ENCODE measurements at regions not wholly inside any gene's neighbourhood (a gene's known extent, or its start where the extent isn't known, plus 50 kb on each side); places are given as distances from the start of the nearest gene placed in this dataset.

GRCh38 chr2:172358691-172359556 lies 68.5 kb upstream of the ITGA6 start:
- no peaks in the 10 kb centered on the region for H3K36me3 ChIP-seq (ENCODE audit: insufficient read depth, low read length)
- no peaks in the 10 kb centered on the region for H3K79me2 ChIP-seq (ENCODE audit: control insufficient read depth, insufficient read depth, low read length, unreplicated experiment)
- H3K27ac ChIP-seq (ENCODE audit: low read depth, low read length): no peak overlapping the region
- no peaks in the 10 kb centered on the region for H3K4me1 ChIP-seq (ENCODE audit: control insufficient read depth, insufficient read depth, low read length, unreplicated experiment)
- no peak overlapping the region for H2AFZ ChIP-seq (ENCODE audit: low read length, unreplicated experiment)
- H3K4me3 ChIP-seq (ENCODE audit: low read depth, low read length): no peak overlapping the region
- H3K27me3 ChIP-seq (ENCODE audit: insufficient read depth, low read length): no peaks in the 10 kb centered on the region

GRCh38 chr2:172361360-172361759 lies 66.0 kb upstream of the ITGA6 start:
- Histone ChIP-seq H3K27ac (ENCODE audit: low read depth, low read length) (no peak overlapping the region), H3K36me3 (ENCODE audit: insufficient read depth, low read length) (no peaks in the 10 kb centered on the region), H3K27me3 (ENCODE audit: insufficient read depth, low read length) (no peaks in the 10 kb centered on the region), H3K79me2 (ENCODE audit: control insufficient read depth, insufficient read depth, low read length, unreplicated experiment) (no peaks in the 10 kb centered on the region), H2AFZ (ENCODE audit: low read length, unreplicated experiment) (no peak overlapping the region), H3K4me3 (ENCODE audit: low read depth, low read length) (no peak overlapping the region), H3K4me1 (ENCODE audit: control insufficient read depth, insufficient read depth, low read length, unreplicated experiment) (no peaks in the 10 kb centered on the region)

- H3K27me3 ChIP-seq (ENCODE audit: insufficient read depth, low read length): no peaks in the 10 kb centered on the region
- no peak overlapping the region for H3K4me3 ChIP-seq (ENCODE audit: low read depth, low read length)
- H3K4me1 ChIP-seq (ENCODE audit: control insufficient read depth, insufficient read depth, low read length, unreplicated experiment): no peaks in the 10 kb centered on the region
- no peak overlapping the region for H3K27ac ChIP-seq (ENCODE audit: low read depth, low read length)
- H3K79me2 ChIP-seq (ENCODE audit: control insufficient read depth, insufficient read depth, low read length, unreplicated experiment): no peaks in the 10 kb centered on the region
- no peaks in the 10 kb centered on the region for H3K36me3 ChIP-seq (ENCODE audit: insufficient read depth, low read length)
- H2AFZ ChIP-seq (ENCODE audit: low read length, unreplicated experiment): no peak overlapping the region
These were observed 65.5 kb upstream of the ITGA6 start for GRCh38 chr2:172361840-172362239.

- no peak overlapping the region for H3K27ac ChIP-seq (ENCODE audit: low read depth, low read length)
- no peaks in the 10 kb centered on the region for H3K36me3 ChIP-seq (ENCODE audit: insufficient read depth, low read length)
- H3K79me2 ChIP-seq (ENCODE audit: control insufficient read depth, insufficient read depth, low read length, unreplicated experiment): no peaks in the 10 kb centered on the region
- H3K4me1 ChIP-seq (ENCODE audit: control insufficient read depth, insufficient read depth, low read length, unreplicated experiment): no peaks in the 10 kb centered on the region
- H3K4me3 ChIP-seq (ENCODE audit: low read depth, low read length): no peak overlapping the region
- H2AFZ ChIP-seq (ENCODE audit: low read length, unreplicated experiment): no peak overlapping the region
- H3K27me3 ChIP-seq (ENCODE audit: insufficient read depth, low read length): no peaks in the 10 kb centered on the region
These were observed 63.1 kb upstream of the ITGA6 start for GRCh38 chr2:172364261-172364660.

GRCh38 chr2:172366596-172367150 lies 60.7 kb upstream of the ITGA6 start:
- no peak overlapping the region for H3K27ac ChIP-seq (ENCODE audit: low read depth, low read length)
- peaks cover 7% of the 10 kb centered on the region; the same call in 1 of the 2 replicates for H3K27me3 ChIP-seq (ENCODE audit: insufficient read depth, low read length)
- no peaks in the 10 kb centered on the region for H3K79me2 ChIP-seq (ENCODE audit: control insufficient read depth, insufficient read depth, low read length, unreplicated experiment)
- H2AFZ ChIP-seq (ENCODE audit: low read length, unreplicated experiment): no peak overlapping the region
- H3K4me3 ChIP-seq (ENCODE audit: low read depth, low read length): no peak overlapping the region
- H3K36me3 ChIP-seq (ENCODE audit: insufficient read depth, low read length): no peaks in the 10 kb centered on the region
- H3K4me1 ChIP-seq (ENCODE audit: control insufficient read depth, insufficient read depth, low read length, unreplicated experiment): no peaks in the 10 kb centered on the region

- Histone ChIP-seq H2AFZ (ENCODE audit: low read length, unreplicated experiment) (no peak overlapping the region), H3K4me3 (ENCODE audit: low read depth, low read length) (no peak overlapping the region), H3K36me3 (ENCODE audit: insufficient read depth, low read length) (no peaks in the 10 kb centered on the region)
These were observed 56.4 kb upstream of the ITGA6 start for GRCh38 chr2:172370821-172371455.

GRCh38 chr2:172372436-172372835 lies 55.0 kb upstream of the ITGA6 start:
- Histone ChIP-seq H3K36me3 (ENCODE audit: insufficient read depth, low read length) (no peaks in the 10 kb centered on the region), H3K27ac (ENCODE audit: low read depth, low read length) (no peak overlapping the region), H3K4me3 (ENCODE audit: low read depth, low read length) (no peak overlapping the region), H3K79me2 (ENCODE audit: control insufficient read depth, insufficient read depth, low read length, unreplicated experiment) (no peaks in the 10 kb centered on the region), H3K4me1 (ENCODE audit: control insufficient read depth, insufficient read depth, low read length, unreplicated experiment) (no peaks in the 10 kb centered on the region), H2AFZ (ENCODE audit: low read length, unreplicated experiment) (no peak overlapping the region), H3K27me3 (ENCODE audit: insufficient read depth, low read length) (peaks cover 26% of the 10 kb centered on the region; the same call in 1 of the 2 replicates)

More at GRCh38 chr2:172370821-172371455, 56.4 kb upstream of the ITGA6 start:
- Histone ChIP-seq H3K4me1 (ENCODE audit: control insufficient read depth, insufficient read depth, low read length, unreplicated experiment) (no peaks in the 10 kb centered on the region), H3K27me3 (ENCODE audit: insufficient read depth, low read length) (peaks cover 26% of the 10 kb centered on the region; the same call in 1 of the 2 replicates), H3K27ac (ENCODE audit: low read depth, low read length) (no peak overlapping the region), H3K79me2 (ENCODE audit: control insufficient read depth, insufficient read depth, low read length, unreplicated experiment) (no peaks in the 10 kb centered on the region)

GRCh38 chr2:172373076-172373475 lies 54.3 kb upstream of the ITGA6 start:
- H3K36me3 ChIP-seq (ENCODE audit: insufficient read depth, low read length): no peaks in the 10 kb centered on the region
- H3K4me3 ChIP-seq (ENCODE audit: low read depth, low read length): no peak overlapping the region
- no peaks in the 10 kb centered on the region for H3K79me2 ChIP-seq (ENCODE audit: control insufficient read depth, insufficient read depth, low read length, unreplicated experiment)
- peaks cover 26% of the 10 kb centered on the region; the same call in 1 of the 2 replicates for H3K27me3 ChIP-seq (ENCODE audit: insufficient read depth, low read length)
- H3K27ac ChIP-seq (ENCODE audit: low read depth, low read length): no peak overlapping the region
- no peak overlapping the region for H2AFZ ChIP-seq (ENCODE audit: low read length, unreplicated experiment)
- no peaks in the 10 kb centered on the region for H3K4me1 ChIP-seq (ENCODE audit: control insufficient read depth, insufficient read depth, low read length, unreplicated experiment)

GRCh38 chr2:172373766-172374165 lies 53.6 kb upstream of the ITGA6 start:
- H3K4me1 ChIP-seq (ENCODE audit: control insufficient read depth, insufficient read depth, low read length, unreplicated experiment): no peaks in the 10 kb centered on the region

GRCh38 chr2:172374318-172375240 lies 52.8 kb upstream of the ITGA6 start:
- H3K79me2 ChIP-seq (ENCODE audit: control insufficient read depth, insufficient read depth, low read length, unreplicated experiment): no peaks in the 10 kb centered on the region
- no peak overlapping the region for H3K4me3 ChIP-seq (ENCODE audit: low read depth, low read length)
- no peaks in the 10 kb centered on the region for H3K4me1 ChIP-seq (ENCODE audit: control insufficient read depth, insufficient read depth, low read length, unreplicated experiment)
- no peak overlapping the region for H3K27ac ChIP-seq (ENCODE audit: low read depth, low read length)
- H3K27me3 ChIP-seq (ENCODE audit: insufficient read depth, low read length): peaks cover 26% of the 10 kb centered on the region; the same call in 1 of the 2 replicates
- H2AFZ ChIP-seq (ENCODE audit: low read length, unreplicated experiment): no peak overlapping the region
- H3K36me3 ChIP-seq (ENCODE audit: insufficient read depth, low read length): no peaks in the 10 kb centered on the region

More at GRCh38 chr2:172373766-172374165, 53.6 kb upstream of the ITGA6 start:
- Histone ChIP-seq H3K4me3 (ENCODE audit: low read depth, low read length) (no peak overlapping the region), H3K27me3 (ENCODE audit: insufficient read depth, low read length) (peaks cover 26% of the 10 kb centered on the region; the same call in 1 of the 2 replicates), H3K27ac (ENCODE audit: low read depth, low read length) (no peak overlapping the region), H3K79me2 (ENCODE audit: control insufficient read depth, insufficient read depth, low read length, unreplicated experiment) (no peaks in the 10 kb centered on the region), H2AFZ (ENCODE audit: low read length, unreplicated experiment) (no peak overlapping the region), H3K36me3 (ENCODE audit: insufficient read depth, low read length) (no peaks in the 10 kb centered on the region)
